Esophagus muscularis mucosa (tissue), 3 donors: ENCODE measurements at regions not wholly inside any gene's neighbourhood (a gene's known extent, or its start where the extent isn't known, plus 50 kb on each side); places are given as distances from the start of the nearest gene placed in this dataset.

Experiments
- POLR2A ChIP-seq: fragments of 450-650 bp; IDR thresholded peaks from one replicate; pipeline ENCODE4 v1.6.1; 2017; ENCODE audit warnings: antibody characterized with exemption, moderate library complexity, mild to moderate bottlenecking, low read depth
- TF ChIP-seq, protein P1 (sequence below), 3 experiments: fragments of 200-600 bp in 2 of 3; fragments of 450-650 bp in 1 of 3; sonication (generic) in 2 of 3; IDR thresholded peaks; one replicate each; pipeline ENCODE4 v1.5.1; 2017 to 2019; ENCODE audit warnings: antibody characterized with exemption in 3 of 3, mild to moderate bottlenecking in 2 of 3, moderate library complexity in 1 of 3

- TF ChIP-seq, protein P1, sequence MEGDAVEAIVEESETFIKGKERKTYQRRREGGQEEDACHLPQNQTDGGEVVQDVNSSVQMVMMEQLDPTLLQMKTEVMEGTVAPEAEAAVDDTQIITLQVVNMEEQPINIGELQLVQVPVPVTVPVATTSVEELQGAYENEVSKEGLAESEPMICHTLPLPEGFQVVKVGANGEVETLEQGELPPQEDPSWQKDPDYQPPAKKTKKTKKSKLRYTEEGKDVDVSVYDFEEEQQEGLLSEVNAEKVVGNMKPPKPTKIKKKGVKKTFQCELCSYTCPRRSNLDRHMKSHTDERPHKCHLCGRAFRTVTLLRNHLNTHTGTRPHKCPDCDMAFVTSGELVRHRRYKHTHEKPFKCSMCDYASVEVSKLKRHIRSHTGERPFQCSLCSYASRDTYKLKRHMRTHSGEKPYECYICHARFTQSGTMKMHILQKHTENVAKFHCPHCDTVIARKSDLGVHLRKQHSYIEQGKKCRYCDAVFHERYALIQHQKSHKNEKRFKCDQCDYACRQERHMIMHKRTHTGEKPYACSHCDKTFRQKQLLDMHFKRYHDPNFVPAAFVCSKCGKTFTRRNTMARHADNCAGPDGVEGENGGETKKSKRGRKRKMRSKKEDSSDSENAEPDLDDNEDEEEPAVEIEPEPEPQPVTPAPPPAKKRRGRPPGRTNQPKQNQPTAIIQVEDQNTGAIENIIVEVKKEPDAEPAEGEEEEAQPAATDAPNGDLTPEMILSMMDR (IDR thresholded peaks at IDR 0.05), result no peak
- TF ChIP-seq POLR2A, result no peak
Observed at GRCh38 chr2:51722311-51722710, 690.4 kb upstream of the NRXN1 start.
